Upper lobe of left lung (tissue), 6 donors: ENCODE measurements at regions not wholly inside any gene's neighbourhood (a gene's known extent, or its start where the extent isn't known, plus 50 kb on each side); places are given as distances from the start of the nearest gene placed in this dataset.
A peak's percentile ranks its signal among the peaks of the same experiment; 100 is the strongest.

Source experiments
- ATAC-seq, 2 donors: fragments of 200-7000 bp; cut with Tn5 transposase; one replicate each; pipeline ENCODE4 v1.9.1; 2022; ENCODE audit warnings: mild to moderate bottlenecking in 2 of 2, moderate library complexity in 2 of 2; ENCODE audit not compliant: low FRiP score in 2 of 2
- DNase-seq, 2 donors: peaks; one replicate each; pipeline ENCODE4 v3.0.0-alpha.2; 2019 to 2020
- H3K27ac ChIP-seq, 4 donors: fragments of 200-600 bp; sonication (generic); one replicate each; pipeline ENCODE4 v1.5.1; 2016 to 2019
- H3K27me3 ChIP-seq, 4 donors: fragments of 200-600 bp; sonication (generic); one replicate each; pipeline ENCODE4 v1.5.1; 2017 to 2019
- H3K36me3 ChIP-seq, 4 donors: fragments of 200-600 bp; sonication (generic); one replicate each; pipeline ENCODE4 v1.5.1; 2016 to 2019
- H3K4me1 ChIP-seq, 4 donors: fragments of 200-600 bp; sonication (generic); one replicate each; pipeline ENCODE4 v1.5.1; 2018 to 2019
- H3K4me3 ChIP-seq, 4 donors: fragments of 200-600 bp; sonication (generic); one replicate each; pipeline ENCODE4 v1.5.1; 2017 to 2019; ENCODE audit warnings: mild to moderate bottlenecking in 2 of 4, moderate library complexity in 1 of 4
- H3K9me3 ChIP-seq, 4 donors: fragments of 200-600 bp; sonication (generic); one replicate each; pipeline ENCODE4 v1.5.1; 2018 to 2019
- EP300 ChIP-seq, 4 donors: sonication (generic); formaldehyde crosslinking; IDR thresholded peaks; one replicate each; pipeline ENCODE4 v1.5.1; 2017; ENCODE audit warnings: antibody characterized with exemption in 4 of 4, control low read depth in 2 of 4
- POLR2A ChIP-seq, 4 donors: fragments of 450-650 bp; IDR thresholded peaks; one replicate each; pipeline ENCODE4 v1.5.1; 2016 to 2017; ENCODE audit warnings: antibody characterized with exemption in 4 of 4, mild to moderate bottlenecking in 2 of 4
- POLR2AphosphoS5 ChIP-seq, 2 donors: sonication (generic); formaldehyde crosslinking; IDR thresholded peaks; one replicate each; pipeline ENCODE4 v1.5.1; 2017; ENCODE audit warnings: antibody characterized with exemption in 2 of 2
- WGBS, 2 donors: methylation state at CpG; one replicate each; pipeline ENCODE4 v1.1.5; 2017 to 2018; 5-methylcytosine and 5-hydroxymethylcytosine counted together
- TF ChIP-seq, protein P1 (sequence below), 6 experiments: fragments of 450-650 bp in 4 of 6; fragments of 200-600 bp in 2 of 6; sonication (generic) in 2 of 6; IDR thresholded peaks; one replicate each; pipeline ENCODE4 v1.5.1; 2016 to 2019; ENCODE audit warnings: antibody characterized with exemption in 6 of 6
- donor health status: DM: no; HTN: no; CAD: no; lungs with moderate emphysema.
- donor health status: DM: no; HTN: yes; CAD: no; lungs with severe emphysema.

DNA sequence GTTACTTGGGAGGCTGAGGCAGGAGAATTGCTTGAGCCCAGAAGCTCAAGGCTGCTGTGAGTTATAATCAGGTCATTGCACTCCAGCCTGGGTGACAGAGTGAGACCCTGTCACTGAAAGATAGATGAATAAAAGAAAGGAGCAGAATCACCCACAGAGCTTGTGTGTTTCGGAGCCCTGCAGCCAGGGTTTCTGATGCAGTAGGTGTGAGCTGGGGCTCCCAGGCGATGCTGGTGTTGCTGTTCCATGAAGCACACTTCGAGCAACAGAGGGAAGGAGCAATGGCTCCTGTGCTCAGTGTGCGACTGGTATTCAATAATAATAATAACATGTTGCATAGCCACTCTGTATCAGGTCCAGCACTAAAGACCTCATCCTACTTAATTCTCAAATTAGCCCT is 197.5 kb upstream of the CST7 start:
- DNase-seq (peak in 1 of 2 donors; percentile 3), ATAC-seq (no peak)
- WGBS, 2 donors, result 94 to 99% methylated on average over 4 of the region's 4 CpGs
- Histone ChIP-seq H3K27me3 (no peaks in the 10 kb centered on the region), H3K4me1 (peaks cover 0 to under 1% (median 0%) of the 10 kb centered on the region in 4 donors), H3K36me3 (no peaks in the 10 kb centered on the region), H3K9me3 (no peaks in the 10 kb centered on the region), H3K27ac (no peak overlapping the region), H3K4me3 (no peak overlapping the region)
- TF ChIP-seq POLR2A (IDR thresholded peaks at IDR 0.05), result no peak
- TF ChIP-seq EP300 (IDR thresholded peaks at IDR 0.05), result no peak

DNA sequence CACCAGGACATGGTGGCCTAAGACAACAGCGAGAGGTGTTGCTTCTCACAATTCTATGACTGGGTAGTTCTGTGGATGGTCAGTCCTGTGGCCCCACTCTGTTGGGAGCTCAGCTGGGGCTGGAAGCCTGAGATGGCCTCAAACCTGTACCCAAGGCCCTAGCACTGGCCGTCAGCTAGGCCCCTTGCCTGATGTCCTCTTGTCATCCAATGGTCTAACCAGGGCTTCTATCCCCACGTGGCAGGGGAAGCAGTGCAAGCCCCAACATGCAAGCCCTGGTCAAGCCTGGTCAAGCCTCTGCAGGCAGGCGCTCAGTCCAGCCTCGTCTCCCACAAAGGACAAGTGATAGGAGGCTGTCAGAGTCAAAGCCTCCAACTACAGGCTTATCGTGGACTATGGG is 196.5 kb upstream of the CST7 start:
- WGBS, 2 donors, result 90 to 96% methylated on average over 5 to 6 of the region's 6 CpGs
- Histone ChIP-seq H3K4me1 (no peaks in the 10 kb centered on the region), H3K9me3 (no peaks in the 10 kb centered on the region), H3K4me3 (no peak overlapping the region), H3K27ac (no peak overlapping the region), H3K27me3 (no peaks in the 10 kb centered on the region), H3K36me3 (no peaks in the 10 kb centered on the region)
- ATAC-seq (no peak), DNase-seq (peak in 1 of 2 donors; percentile 9)
- TF ChIP-seq, protein P1, sequence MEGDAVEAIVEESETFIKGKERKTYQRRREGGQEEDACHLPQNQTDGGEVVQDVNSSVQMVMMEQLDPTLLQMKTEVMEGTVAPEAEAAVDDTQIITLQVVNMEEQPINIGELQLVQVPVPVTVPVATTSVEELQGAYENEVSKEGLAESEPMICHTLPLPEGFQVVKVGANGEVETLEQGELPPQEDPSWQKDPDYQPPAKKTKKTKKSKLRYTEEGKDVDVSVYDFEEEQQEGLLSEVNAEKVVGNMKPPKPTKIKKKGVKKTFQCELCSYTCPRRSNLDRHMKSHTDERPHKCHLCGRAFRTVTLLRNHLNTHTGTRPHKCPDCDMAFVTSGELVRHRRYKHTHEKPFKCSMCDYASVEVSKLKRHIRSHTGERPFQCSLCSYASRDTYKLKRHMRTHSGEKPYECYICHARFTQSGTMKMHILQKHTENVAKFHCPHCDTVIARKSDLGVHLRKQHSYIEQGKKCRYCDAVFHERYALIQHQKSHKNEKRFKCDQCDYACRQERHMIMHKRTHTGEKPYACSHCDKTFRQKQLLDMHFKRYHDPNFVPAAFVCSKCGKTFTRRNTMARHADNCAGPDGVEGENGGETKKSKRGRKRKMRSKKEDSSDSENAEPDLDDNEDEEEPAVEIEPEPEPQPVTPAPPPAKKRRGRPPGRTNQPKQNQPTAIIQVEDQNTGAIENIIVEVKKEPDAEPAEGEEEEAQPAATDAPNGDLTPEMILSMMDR (IDR thresholded peaks at IDR 0.05), result no peak
- no peak for TF ChIP-seq POLR2A (IDR thresholded peaks at IDR 0.05)
- no peak for TF ChIP-seq EP300 (IDR thresholded peaks at IDR 0.05)
- TF ChIP-seq POLR2AphosphoS5 (IDR thresholded peaks at IDR 0.05), result no peak

DNA sequence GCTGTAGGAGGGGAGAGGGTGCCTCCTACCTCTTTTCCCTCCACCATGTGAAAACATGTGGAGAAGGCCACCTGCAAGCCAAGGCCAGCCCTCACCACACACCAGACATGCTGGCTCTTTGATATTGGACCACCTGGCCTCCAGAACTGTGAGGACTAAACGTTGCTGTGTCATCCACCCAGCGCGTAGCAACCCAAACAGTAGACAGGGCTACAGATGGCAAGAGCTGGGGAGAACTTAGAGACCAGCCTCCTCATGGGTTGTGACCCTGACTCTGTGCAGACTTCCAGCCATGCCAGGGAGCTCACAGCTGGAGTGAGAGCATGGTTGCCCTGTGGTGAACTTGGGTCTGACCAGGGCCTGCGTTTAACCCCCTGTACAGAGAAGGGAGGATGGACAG is 195.9 kb upstream of the CST7 start:
- TF ChIP-seq POLR2AphosphoS5 (IDR thresholded peaks at IDR 0.05) (no peak), POLR2A (IDR thresholded peaks at IDR 0.05) (no peak)
- TF ChIP-seq, protein P1 (IDR thresholded peaks at IDR 0.05), result no peak
- DNase-seq, result peak in 1 of 2 donors; percentile 10
- no peaks in the 10 kb centered on the region for H3K4me1 ChIP-seq

DNA sequence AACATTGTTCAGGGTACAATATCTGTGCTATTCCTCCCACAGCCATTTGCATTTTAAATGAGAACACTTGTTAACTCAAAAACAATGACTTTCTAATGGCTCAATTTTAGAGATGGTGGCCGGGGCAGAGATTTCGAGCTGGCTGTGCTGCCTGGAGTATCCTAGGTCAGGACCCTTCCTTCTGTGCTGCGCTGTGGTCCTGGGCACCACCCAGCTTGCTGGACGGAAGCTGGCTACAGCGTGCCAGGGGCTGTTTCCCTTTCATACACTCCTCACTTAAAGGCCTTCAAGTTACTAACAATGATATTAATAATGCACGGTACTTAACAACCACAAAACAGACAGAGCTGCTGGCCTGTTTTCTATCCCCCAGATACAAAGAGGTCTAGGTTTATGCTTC is 194.4 kb upstream of the CST7 start:
- TF ChIP-seq POLR2A (IDR thresholded peaks at IDR 0.05) (no peak), POLR2AphosphoS5 (IDR thresholded peaks at IDR 0.05) (no peak), EP300 (IDR thresholded peaks at IDR 0.05) (no peak)
- TF ChIP-seq, protein P1 (IDR thresholded peaks at IDR 0.05), result no peak
- no peaks in the 10 kb centered on the region for H3K36me3 ChIP-seq
- H3K4me3 ChIP-seq, result no peak overlapping the region
- 66 to 76% methylated on average over 3 to 6 of the region's 6 CpGs for WGBS, 2 donors
- no peak for ATAC-seq
- no peak overlapping the region for H3K27ac ChIP-seq
- no peaks in the 10 kb centered on the region for H3K4me1 ChIP-seq
- H3K9me3 ChIP-seq, result no peaks in the 10 kb centered on the region
- peak in 1 of 2 donors; percentile 6 for DNase-seq
- H3K27me3 ChIP-seq, result no peaks in the 10 kb centered on the region

More for the DNA sequence above, 195.9 kb upstream of the CST7 start:
- ATAC-seq, result peak in 1 of 2 donors; percentile 8
- 82 to 86% methylated on average over 4 of the region's 4 CpGs for WGBS, 2 donors
- Histone ChIP-seq H3K9me3 (no peaks in the 10 kb centered on the region), H3K4me3 (no peak overlapping the region), H3K36me3 (no peaks in the 10 kb centered on the region), H3K27me3 (no peaks in the 10 kb centered on the region), H3K27ac (no peak overlapping the region)

DNA sequence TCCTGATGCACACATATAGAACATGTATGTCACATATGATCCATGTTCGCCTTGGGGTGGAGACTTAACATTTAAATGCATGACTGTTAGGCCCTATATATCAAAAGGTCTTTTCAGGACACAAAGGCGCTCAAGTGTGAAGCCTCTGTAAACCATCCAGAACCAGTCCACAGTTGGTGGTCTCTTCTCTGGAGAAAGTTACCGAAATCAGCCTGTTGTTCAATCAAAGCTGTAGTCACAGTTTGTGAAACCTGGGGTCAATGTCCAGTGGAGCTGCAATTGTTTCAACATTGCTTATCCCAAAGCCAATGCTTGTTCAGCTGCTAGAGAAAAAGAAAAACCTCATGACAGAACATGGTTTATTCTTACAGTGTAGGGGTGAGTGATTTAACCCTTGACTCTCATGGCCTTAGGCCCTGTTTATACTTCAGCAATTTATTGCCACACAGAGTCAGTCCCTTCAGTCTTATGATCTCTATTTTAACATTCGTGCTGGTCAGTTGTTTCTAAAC is 193.6 kb upstream of the CST7 start:
- Histone ChIP-seq H3K27me3 (no peaks in the 10 kb centered on the region), H3K4me1 (no peaks in the 10 kb centered on the region), H3K36me3 (no peaks in the 10 kb centered on the region), H3K4me3 (no peak overlapping the region), H3K27ac (no peak overlapping the region), H3K9me3 (peaks cover 0 to 3% (median 0%) of the 10 kb centered on the region in 4 donors)
- TF ChIP-seq POLR2A (IDR thresholded peaks at IDR 0.05), result no peak
- TF ChIP-seq, protein P1 (IDR thresholded peaks at IDR 0.05), result no peak
- peak in 1 of 4 donors; percentile 72 for TF ChIP-seq EP300 (IDR thresholded peaks at IDR 0.05)
- no peak for TF ChIP-seq POLR2AphosphoS5 (IDR thresholded peaks at IDR 0.05)
- ATAC-seq (peak; percentile 56), DNase-seq (peak in 1 of 2 donors; percentile 12)
- 66 to 73% methylated on average over 4 of the region's 4 CpGs for WGBS, 2 donors
